B cell (primary cell): ENCODE measurements at regions not wholly inside any gene's neighbourhood (a gene's known extent, or its start where the extent isn't known, plus 50 kb on each side); places are given as distances from the start of the nearest gene placed in this dataset.

Experiments
- ATAC-seq: fragments of 200-7000 bp; cut with Tn5 transposase; one replicate; pipeline ENCODE4 v1.10.0; 2021; ENCODE audit warnings: low read depth, mild to moderate bottlenecking, moderate number of reproducible peaks, moderate library complexity
- CTCF ChIA-PET: fragments of 350-600 bp; sonication (Branson Sonifier 250); formaldehyde crosslinking; loops from one replicate; lab custom pipeline; 2021; ENCODE audit warnings: antibody characterized with exemption, inconsistent platforms; lab: Charles Lee
- POLR2A ChIA-PET: fragments of 350-600 bp; sonication (Branson Sonifier 250); formaldehyde crosslinking; loops from one replicate; lab custom pipeline; 2021; ENCODE audit warnings: antibody characterized with exemption; lab: Charles Lee
- DNase-seq: peaks from one replicate; pipeline ENCODE4 v3.0.0; 2013
- H2AFZ ChIP-seq: 2 replicates; pipeline ENCODE4 v1.6.1; 2012; ENCODE audit warnings: mild to moderate bottlenecking, low read depth, low read length; ENCODE audit not compliant: insufficient read depth, poor library complexity, severe bottlenecking
- H3K27ac ChIP-seq, 2 donors: 1 replicate in 1 of 2; 2 replicates in 1 of 2; pipeline ENCODE4 v1.5.1; 2012 to 2013; ENCODE audit warnings: low read length in 2 of 2, mild to moderate bottlenecking in 2 of 2, moderate library complexity in 1 of 2
- H3K27me3 ChIP-seq, 4 experiments: fragments of 200-600 bp in 1 of 4; sonication (generic) in 1 of 4; replicated peaks in 1 of 4; 1 replicate in 2 of 4; 2 replicates in 2 of 4; pipeline versions ENCODE4 v1.6.1 to v1.7.0; 2013 to 2016; ENCODE audit warnings: low read length in 3 of 4, mild to moderate bottlenecking in 2 of 4, mixed read lengths in 1 of 4, moderate library complexity in 1 of 4; ENCODE audit not compliant: insufficient read depth in 4 of 4, control insufficient read depth in 3 of 4; ENCODE audit errors: control extremely low read depth in 1 of 4
- H3K36me3 ChIP-seq, 2 experiments: replicated peaks in 1 of 2; 1 replicate in 1 of 2; 2 replicates in 1 of 2; pipeline versions ENCODE4 v1.6.1 to v1.7.1; 2013; ENCODE audit warnings: low read length in 1 of 2; ENCODE audit not compliant: insufficient read depth in 2 of 2, control insufficient read depth in 1 of 2; ENCODE audit errors: control extremely low read depth in 1 of 2, extremely low read depth in 1 of 2
- H3K4me1 ChIP-seq, 2 donors: fragments of 200-600 bp in 1 of 2; sonication (generic) in 1 of 2; 1 replicate in 1 of 2; 2 replicates in 1 of 2; pipeline versions ENCODE4 v1.5.1 to v1.6.1; 2013 to 2017; ENCODE audit warnings: low read length in 2 of 2; ENCODE audit not compliant: control insufficient read depth in 2 of 2, insufficient read depth in 2 of 2
- H3K4me2 ChIP-seq: replicated peaks from 2 replicates; pipeline ENCODE3; 2012; ENCODE audit warnings: mild to moderate bottlenecking, low read depth, low read length; ENCODE audit not compliant: poor library complexity, severe bottlenecking
- H3K4me3 ChIP-seq, 5 experiments: fragments of 200-600 bp in 1 of 5; sonication (generic) in 1 of 5; 1 replicate in 3 of 5; 2 replicates in 2 of 5; pipeline versions ENCODE4 v1.5.1 to v1.7.0; 2011 to 2016; ENCODE audit warnings: low read length in 4 of 5, mild to moderate bottlenecking in 4 of 5, low read depth in 2 of 5, control low read depth in 1 of 5, moderate library complexity in 1 of 5; ENCODE audit not compliant: insufficient read depth in 1 of 5; ENCODE audit errors: control extremely low read depth in 1 of 5, extremely low read depth in 1 of 5
- H3K79me2 ChIP-seq: fragments of 200-600 bp; sonication (generic); one replicate; pipeline ENCODE4 v1.6.0; 2016; ENCODE audit warnings: low read length; ENCODE audit not compliant: control insufficient read depth, insufficient read depth
- H3K9ac ChIP-seq: fragments of 200-600 bp; sonication (generic); 2 replicates; pipeline ENCODE4 v1.6.1; 2017; ENCODE audit warnings: mild to moderate bottlenecking, low read length, moderate library complexity
- H3K9me3 ChIP-seq, 3 donors: one replicate each; pipeline versions ENCODE4 v1.6.1 to v1.7.1; 2013; ENCODE audit warnings: low read length in 2 of 3; ENCODE audit not compliant: control insufficient read depth in 2 of 3, insufficient read depth in 1 of 3; ENCODE audit errors: control extremely low read depth in 1 of 3
- H4K20me1 ChIP-seq: 2 replicates; pipeline ENCODE4 v1.6.0; 2012; ENCODE audit warnings: mild to moderate bottlenecking, low read length; ENCODE audit not compliant: insufficient read depth, control insufficient read depth, poor library complexity, severe bottlenecking
- H3K27ac Mint-ChIP-seq: one replicate; pipeline ENCODE4 v1.8.0; 2021; ENCODE audit warnings: mixed read lengths
- H3K27me3 Mint-ChIP-seq: one replicate; pipeline ENCODE4 v1.8.0; 2021; ENCODE audit warnings: mixed read lengths
- H3K4me1 Mint-ChIP-seq: one replicate; pipeline ENCODE4 v1.8.0; 2021; ENCODE audit warnings: mixed read lengths
- H3K4me3 Mint-ChIP-seq: one replicate; pipeline ENCODE4 v1.8.0; 2021; ENCODE audit warnings: mixed read lengths
- H3K9me3 Mint-ChIP-seq: one replicate; pipeline ENCODE4 v1.8.0; 2022; ENCODE audit warnings: mixed read lengths; ENCODE audit not compliant: insufficient read depth
- CTCF ChIP-seq: fragments of 200-600 bp; IDR thresholded peaks from one replicate; pipeline ENCODE4 v1.8.0; 2022; ENCODE audit warnings: antibody characterized with exemption, mild to moderate bottlenecking
- EZH2 ChIP-seq: IDR thresholded peaks from 2 replicates; pipeline ENCODE4 v1.6.1; 2012; ENCODE audit warnings: borderline replicate concordance, low read depth, mild to moderate bottlenecking, moderate library complexity, low read length; ENCODE audit not compliant: insufficient read depth, poor library complexity, severe bottlenecking
- WGBS: methylation state at CpG from one replicate; pipeline ENCODE4 v1.1.5; 2013; ENCODE audit warnings: missing lambda C conversion rate; ENCODE audit not compliant: insufficient coverage; 5-methylcytosine and 5-hydroxymethylcytosine counted together
- intact Hi-C: fragments of 100-400 bp; cut with micrococcal nuclease; formaldehyde crosslinking; loops from one replicate; pipeline ENCODE4 v1.10.0; 2022

GRCh38 chr3:13146643-13147143 lies 73.5 kb upstream of the IQSEC1 start:
- ChIA-PET POLR2A (interaction anchor here (0.6 kb wide), 1 partner anchor 1505 kb away, joined by 5 read pairs; no protein-coding TSS in a partner anchor), CTCF (interaction anchor here (1.3 to 2.7 kb wide), 2 partner anchors 55 to 307 kb away, joined by 4 to 8 read pairs; no protein-coding TSS in a partner anchor)
- H3K27ac Mint-ChIP-seq, result no peak overlapping the region
- Histone ChIP-seq H3K4me3 (no peak overlapping the region), H3K4me1 (peaks cover 5 to 9% of the 10 kb centered on the region in 2 donors), H3K9me3 (peaks cover 0 to 28% (median 0%) of the 10 kb centered on the region in 3 donors), H3K27me3 (peaks cover 0 to 6% (median 1%) of the 10 kb centered on the region in 4 experiments), H3K4me2 (no peak overlapping the region), H3K9ac (no peak overlapping the region), H4K20me1 (no peaks in the 10 kb centered on the region), H3K36me3 (no peaks in the 10 kb centered on the region), H3K27ac (no peak overlapping the region), H2AFZ (no peak overlapping the region), H3K79me2 (no peaks in the 10 kb centered on the region)
- H3K4me1 Mint-ChIP-seq, result peaks cover 7% of the 10 kb centered on the region
- no peaks in the 10 kb centered on the region for H3K9me3 Mint-ChIP-seq
- H3K27me3 Mint-ChIP-seq, result peaks cover 9% of the 10 kb centered on the region
- H3K4me3 Mint-ChIP-seq, result no peak overlapping the region
- DNase-seq, result no peak
- WGBS, result 89% methylated on average over 9 of the region's 9 CpGs
- no peak for ATAC-seq
- TF ChIP-seq CTCF (no peak), EZH2 (no peak)
- intact Hi-C loops, result loop anchor here (10.0 kb wide), 1 partner anchor 52 kb away; no protein-coding TSS in a partner anchor

GRCh38 chr3:13145826-13146642 lies 72.8 kb upstream of the IQSEC1 start:
- H3K4me3 Mint-ChIP-seq, result no peak overlapping the region
- H3K9me3 ChIP-seq, result peaks cover 0 to 29% (median 0%) of the 10 kb centered on the region in 3 donors
- no peak overlapping the region for H2AFZ ChIP-seq
- H4K20me1 ChIP-seq, result no peaks in the 10 kb centered on the region
- no peaks in the 10 kb centered on the region for H3K9me3 Mint-ChIP-seq
- H3K4me1 ChIP-seq, result peaks cover 5 to 9% of the 10 kb centered on the region in 2 donors
- POLR2A ChIA-PET, result interaction anchor here (0.6 kb wide), 1 partner anchor 272 kb away, joined by 6 read pairs; no protein-coding TSS in a partner anchor
- H3K27me3 ChIP-seq, result peaks cover 0 to 7% (median 3%) of the 10 kb centered on the region in 4 experiments
- H3K36me3 ChIP-seq, result no peaks in the 10 kb centered on the region
- H3K4me3 ChIP-seq, result no peak overlapping the region
- ATAC-seq (no peak), DNase-seq (no peak)
- 76% methylated on average over 15 of the region's 16 CpGs for WGBS
- CTCF ChIA-PET, result interaction anchor here (1.3 to 2.7 kb wide), 2 partner anchors 54 to 307 kb away, joined by 4 to 8 read pairs; no protein-coding TSS in a partner anchor
- peaks cover 7% of the 10 kb centered on the region for H3K4me1 Mint-ChIP-seq
- intact Hi-C loops, result loop anchor here (10.0 kb wide), 1 partner anchor 51 kb away; no protein-coding TSS in a partner anchor
- H3K9ac ChIP-seq, result no peak overlapping the region
- TF ChIP-seq CTCF, result no peak
- no peak for TF ChIP-seq EZH2
- no peak overlapping the region for H3K4me2 ChIP-seq
- no peak overlapping the region for H3K27ac Mint-ChIP-seq
- no peak overlapping the region for H3K27ac ChIP-seq
- H3K79me2 ChIP-seq, result no peaks in the 10 kb centered on the region
- H3K27me3 Mint-ChIP-seq, result peaks cover 14% of the 10 kb centered on the region
